HepG2 (cell line): ENCODE measurements at regions not wholly inside any gene's neighbourhood (a gene's known extent, or its start where the extent isn't known, plus 50 kb on each side); places are given as distances from the start of the nearest gene placed in this dataset.

Source experiments
- ATAC-seq: fragments of 200-7000 bp; cut with Tn5 transposase; 3 replicates; pipeline ENCODE4 v1.9.1; 2020; ENCODE audit warnings: mild to moderate bottlenecking, moderate library complexity
- BruUV-seq: library from RNA; stranded (reverse); fragments of 400-500 nt; replicated peaks from 2 replicates; lab custom pipeline; 2021; lab: Mats Ljungman, UMichigan
- CTCF ChIA-PET: fragments of 300-600 bp; formaldehyde crosslinking; extraction: SDS; loops from one replicate; lab custom pipeline; 2021; ENCODE audit warnings: low total read pairs, inconsistent platforms, low intra/inter-chr PET ratio; lab: Yijun Ruan, JAX
- POLR2A ChIA-PET: fragments of 350-600 bp; sonication (Branson Sonifier 250); formaldehyde crosslinking; loops from one replicate; lab custom pipeline; 2020; ENCODE audit warnings: antibody characterized with exemption, inconsistent platforms; lab: Yijun Ruan, JAX
- DNase-seq: peaks from one replicate; pipeline ENCODE4 v3.0.0-alpha.2; 2015; ENCODE audit warnings: low spot score
- FAIRE-seq: peaks from 3 replicates; lab custom pipeline; 2011; peaks lifted over from hg19 to GRCh38; lab: Jason Lieb, UNC
- H2AFZ ChIP-seq: one replicate; pipeline ENCODE4 v1.6.1; 2011; ENCODE audit warnings: low read length, inconsistent platforms
- H3K27ac ChIP-seq: fragments of 300-600 bp; 3 replicates; pipeline ENCODE4 v1.8.0; 2011; ENCODE audit warnings: mixed run types, mild to moderate bottlenecking, mixed read lengths, low read length, inconsistent platforms; ENCODE audit not compliant: insufficient read depth; ENCODE audit errors: extremely low read length
- H3K27me3 ChIP-seq, 2 experiments: fragments of 200-600 bp in 1 of 2; 2 replicates in 1 of 2; 3 replicates in 1 of 2; pipeline versions ENCODE4 v1.6.0 to v1.8.0; 2011; ENCODE audit warnings: low read length in 2 of 2, mild to moderate bottlenecking in 2 of 2, moderate library complexity in 2 of 2, inconsistent platforms in 1 of 2; ENCODE audit not compliant: insufficient read depth in 2 of 2, control insufficient read depth in 1 of 2
- H3K36me3 ChIP-seq, 2 experiments: fragments of 200-600 bp in 1 of 2; replicated peaks in 1 of 2; 2 replicates in 1 of 2; 3 replicates in 1 of 2; pipeline versions ENCODE4 v1.5.1 to v1.8.0; 2011; ENCODE audit warnings: low read length in 2 of 2, inconsistent platforms in 1 of 2; ENCODE audit not compliant: insufficient read depth in 2 of 2, control insufficient read depth in 1 of 2
- H3K4me1 ChIP-seq: 2 replicates; pipeline ENCODE4 v1.5.1; 2012; ENCODE audit warnings: low read length, inconsistent platforms; ENCODE audit not compliant: insufficient read depth
- H3K4me2 ChIP-seq: 2 replicates; pipeline ENCODE4 v1.6.0; 2011; ENCODE audit warnings: low read depth, low read length, inconsistent platforms
- H3K4me3 ChIP-seq, 3 experiments: fragments of 200-600 bp in 1 of 3; sonication (generic), shearing (Covaris generic) in 1 of 3; replicated peaks in 1 of 3; 2 replicates each; pipeline ENCODE4 v1.5.1; 2011 to 2016; ENCODE audit warnings: low read length in 3 of 3, inconsistent platforms in 2 of 3, low read depth in 2 of 3, mild to moderate bottlenecking in 2 of 3, control low read depth in 1 of 3, mixed read lengths in 1 of 3; ENCODE audit not compliant: insufficient read depth in 1 of 3
- H3K79me2 ChIP-seq: one replicate; pipeline ENCODE4 v1.6.1; 2011; ENCODE audit warnings: low read length, inconsistent platforms; ENCODE audit not compliant: insufficient read depth
- H3K9ac ChIP-seq: 2 replicates; pipeline ENCODE4 v1.6.0; 2011; ENCODE audit warnings: mild to moderate bottlenecking, low read depth, low read length, inconsistent platforms; ENCODE audit not compliant: insufficient read depth
- H3K9me3 ChIP-seq: 2 replicates; pipeline ENCODE4 v1.5.1; 2012; ENCODE audit warnings: mild to moderate bottlenecking, low read length
- H4K20me1 ChIP-seq: 2 replicates; pipeline ENCODE4 v1.6.0; 2011; ENCODE audit warnings: inconsistent platforms, mild to moderate bottlenecking, low read length, moderate library complexity; ENCODE audit not compliant: insufficient read depth
- HMGA1 ChIP-seq: sonication (generic); formaldehyde crosslinking; conservative IDR thresholded peaks from 2 replicates; pipeline ENCODE4 v1.4.0; 2020; ENCODE audit warnings: missing genetic modification reagents
- ZKSCAN8 ChIP-seq: IDR thresholded peaks from 2 replicates; pipeline ENCODE4 v1.6.1; 2016; ENCODE audit warnings: borderline replicate concordance, missing genetic modification reagents, missing compliant biosample characterization
- ZNF317 ChIP-seq: sonication (generic); formaldehyde crosslinking; IDR thresholded peaks from 2 replicates; pipeline ENCODE4 v1.5.0; 2020; ENCODE audit warnings: mild to moderate bottlenecking, missing genetic modification reagents
- WGBS: methylation state at CpG from one replicate; pipeline ENCODE4 v1.1.6; 2017; ENCODE audit warnings: low lambda C conversion rate; 5-methylcytosine and 5-hydroxymethylcytosine counted together
- in situ Hi-C: cut with HindIII; loops from 2 replicates; pipeline ENCODE4 v1.10.0; 2017; ENCODE audit warnings: low pct_unique_long_range_greater_than_20kb; ENCODE audit not compliant: extremely low pct_ligation_motif_present
- intact Hi-C: fragments of 100-400 bp; cut with micrococcal nuclease; formaldehyde crosslinking; loops from one replicate; pipeline ENCODE4 v1.10.0; 2022; ENCODE audit not compliant: unreplicated experiment
- TF ChIP-seq, protein P1 (sequence below): fragments of 450-650 bp; IDR thresholded peaks from 2 replicates; pipeline ENCODE4 v1.6.1; 2016

DNA sequence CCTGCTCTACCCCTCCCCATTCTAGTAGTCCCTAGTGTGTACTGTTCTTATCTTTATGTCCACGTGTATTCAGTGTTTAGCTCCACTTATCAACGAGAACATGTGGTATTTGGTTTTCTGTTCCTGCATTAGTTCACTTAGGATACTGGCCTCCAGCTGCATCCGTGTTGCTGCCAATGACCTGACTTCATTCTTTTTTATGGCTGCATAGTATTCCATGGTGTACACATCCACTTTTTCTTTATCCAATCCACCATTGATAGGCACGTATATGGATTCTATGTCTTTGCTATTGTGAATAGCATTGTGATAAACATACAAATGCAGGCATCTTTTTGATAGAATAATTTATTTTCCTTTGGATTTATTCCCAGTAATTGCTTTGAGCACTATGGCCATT lies 327.7 kb downstream of the DUSP6 start:
- in situ Hi-C loops (no loop called here), intact Hi-C loops (no loop called here)
- H3K27me3 ChIP-seq, result no peaks in the 10 kb centered on the region; a peak in 1 of 5 replicates
- TF ChIP-seq, protein P1, sequence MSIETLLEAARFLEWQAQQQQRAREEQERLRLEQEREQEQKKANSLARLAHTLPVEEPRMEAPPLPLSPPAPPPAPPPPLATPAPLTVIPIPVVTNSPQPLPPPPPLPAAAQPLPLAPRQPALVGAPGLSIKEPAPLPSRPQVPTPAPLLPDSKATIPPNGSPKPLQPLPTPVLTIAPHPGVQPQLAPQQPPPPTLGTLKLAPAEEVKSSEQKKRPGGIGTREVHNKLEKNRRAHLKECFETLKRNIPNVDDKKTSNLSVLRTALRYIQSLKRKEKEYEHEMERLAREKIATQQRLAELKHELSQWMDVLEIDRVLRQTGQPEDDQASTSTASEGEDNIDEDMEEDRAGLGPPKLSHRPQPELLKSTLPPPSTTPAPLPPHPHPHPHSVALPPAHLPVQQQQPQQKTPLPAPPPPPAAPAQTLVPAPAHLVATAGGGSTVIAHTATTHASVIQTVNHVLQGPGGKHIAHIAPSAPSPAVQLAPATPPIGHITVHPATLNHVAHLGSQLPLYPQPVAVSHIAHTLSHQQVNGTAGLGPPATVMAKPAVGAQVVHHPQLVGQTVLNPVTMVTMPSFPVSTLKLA, result peak; percentile 29; the same call in 1 of the 2 replicates
- TF ChIP-seq ZKSCAN8 (CRISPR knock-in tag) (no peak), HMGA1 (no peak)
- 11% methylated on average over 4 of the region's 4 CpGs for WGBS
- H2AFZ ChIP-seq, result no peak overlapping the region
- no peak overlapping the region for H3K4me2 ChIP-seq
- no peaks in the 10 kb centered on the region for H3K4me1 ChIP-seq
- no peaks in the 10 kb centered on the region for H4K20me1 ChIP-seq
- FAIRE-seq (no peak), ATAC-seq (no peak), DNase-seq (no peak)
- POLR2A ChIA-PET, result no interaction called here
- no peak overlapping the region for H3K4me3 ChIP-seq
- CTCF ChIA-PET, result no interaction called here
- BruUV-seq, result no TSS peak
- no peaks in the 10 kb centered on the region for H3K9me3 ChIP-seq
- no peaks in the 10 kb centered on the region for H3K79me2 ChIP-seq
- no peaks in the 10 kb centered on the region for H3K36me3 ChIP-seq
- no peak overlapping the region for H3K9ac ChIP-seq
- H3K27ac ChIP-seq, result no peak overlapping the region

DNA sequence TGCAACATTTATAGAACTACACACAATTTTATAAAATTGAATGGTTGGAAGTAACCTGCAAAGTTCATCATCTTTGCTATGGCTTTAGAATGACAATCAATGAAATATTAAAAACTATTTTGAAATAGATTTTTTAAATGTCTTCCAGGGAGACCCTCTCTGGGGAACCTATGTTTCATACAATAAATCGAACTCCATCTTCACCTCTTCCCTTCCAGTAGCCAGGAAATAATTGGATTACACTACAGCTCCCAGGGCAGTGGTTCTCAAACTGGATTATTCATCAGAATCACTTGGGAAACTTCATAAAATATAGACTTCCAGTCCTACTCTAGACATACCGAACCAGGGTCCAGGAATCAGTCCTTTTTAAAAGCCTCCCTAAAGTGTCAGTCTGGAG lies 328.4 kb downstream of the DUSP6 start:
- Histone ChIP-seq H3K9me3 (no peaks in the 10 kb centered on the region), H3K36me3 (no peaks in the 10 kb centered on the region), H3K79me2 (no peaks in the 10 kb centered on the region), H3K27ac (no peak overlapping the region), H3K4me3 (no peak overlapping the region), H2AFZ (no peak overlapping the region), H3K27me3 (peaks cover 0 to 3% of the 10 kb centered on the region in 2 experiments; a peak in 2 of 5 replicates), H4K20me1 (no peaks in the 10 kb centered on the region), H3K4me1 (no peaks in the 10 kb centered on the region), H3K4me2 (no peak overlapping the region), H3K9ac (no peak overlapping the region)
- no peak for ATAC-seq
- in situ Hi-C loops (no loop called here), intact Hi-C loops (no loop called here)
- ChIA-PET POLR2A (no interaction called here), CTCF (no interaction called here)
- WGBS, result 4% methylated on average over 2 of the region's 2 CpGs
- BruUV-seq, result no TSS peak
- FAIRE-seq, result no peak
- DNase-seq, result no peak
- TF ChIP-seq ZNF317 (CRISPR knock-in tag), result no peak
